IMR-90 (cell line): ENCODE measurements at regions not wholly inside any gene's neighbourhood (a gene's known extent, or its start where the extent isn't known, plus 50 kb on each side); places are given as distances from the start of the nearest gene placed in this dataset.

ENCODE experiments used
- CEBPB ChIP-seq: IDR thresholded peaks from 2 replicates; pipeline ENCODE4 v1.6.1; 2012; ENCODE audit warnings: low read depth, low read length, improper control_type of control experiment
- FOS ChIP-seq: fragments of 150-350 bp; IDR thresholded peaks from 2 replicates; pipeline ENCODE4 v1.6.1; 2016; ENCODE audit warnings: low read depth, low read length
- MAFK ChIP-seq: IDR thresholded peaks from 2 replicates; pipeline ENCODE4 v1.6.1; 2012; ENCODE audit warnings: low read depth, low read length, improper control_type of control experiment
- RFX5 ChIP-seq: IDR thresholded peaks from 2 replicates; pipeline ENCODE4 v1.8.0; 2012; ENCODE audit warnings: low read depth, mild to moderate bottlenecking, low read length, moderate library complexity
- TF ChIP-seq, protein P1 (sequence below): conservative IDR thresholded peaks from 2 replicates; pipeline ENCODE4 v1.5.1; 2012; ENCODE audit warnings: mild to moderate bottlenecking, low read depth, low read length, improper control_type of control experiment

DNA sequence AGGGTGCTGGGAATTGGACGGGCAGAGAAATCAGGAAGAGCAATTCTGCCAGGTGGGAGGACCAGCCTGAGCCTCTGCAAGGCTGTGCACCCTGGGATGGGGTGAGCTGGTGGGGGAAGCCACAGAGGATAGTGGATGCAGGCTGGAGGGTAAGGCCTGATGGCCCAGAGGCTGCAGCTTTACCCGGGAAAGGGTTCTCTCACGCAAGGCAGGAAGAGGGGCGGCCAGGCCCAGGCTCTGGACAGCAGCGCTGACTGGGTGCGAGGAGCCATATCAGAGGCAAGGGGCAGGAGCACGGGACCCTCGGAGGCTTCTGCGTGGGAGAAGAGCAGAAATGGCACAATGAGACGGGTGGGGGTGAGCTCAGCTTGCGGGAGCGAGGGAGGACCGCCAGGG, 104.6 kb downstream of the SOX1 start:
- no peak for TF ChIP-seq RFX5
- TF ChIP-seq FOS: no peak
- no peak for TF ChIP-seq CEBPB
- TF ChIP-seq MAFK: no peak
- TF ChIP-seq, protein P1, sequence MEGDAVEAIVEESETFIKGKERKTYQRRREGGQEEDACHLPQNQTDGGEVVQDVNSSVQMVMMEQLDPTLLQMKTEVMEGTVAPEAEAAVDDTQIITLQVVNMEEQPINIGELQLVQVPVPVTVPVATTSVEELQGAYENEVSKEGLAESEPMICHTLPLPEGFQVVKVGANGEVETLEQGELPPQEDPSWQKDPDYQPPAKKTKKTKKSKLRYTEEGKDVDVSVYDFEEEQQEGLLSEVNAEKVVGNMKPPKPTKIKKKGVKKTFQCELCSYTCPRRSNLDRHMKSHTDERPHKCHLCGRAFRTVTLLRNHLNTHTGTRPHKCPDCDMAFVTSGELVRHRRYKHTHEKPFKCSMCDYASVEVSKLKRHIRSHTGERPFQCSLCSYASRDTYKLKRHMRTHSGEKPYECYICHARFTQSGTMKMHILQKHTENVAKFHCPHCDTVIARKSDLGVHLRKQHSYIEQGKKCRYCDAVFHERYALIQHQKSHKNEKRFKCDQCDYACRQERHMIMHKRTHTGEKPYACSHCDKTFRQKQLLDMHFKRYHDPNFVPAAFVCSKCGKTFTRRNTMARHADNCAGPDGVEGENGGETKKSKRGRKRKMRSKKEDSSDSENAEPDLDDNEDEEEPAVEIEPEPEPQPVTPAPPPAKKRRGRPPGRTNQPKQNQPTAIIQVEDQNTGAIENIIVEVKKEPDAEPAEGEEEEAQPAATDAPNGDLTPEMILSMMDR: no peak
